Uterus (tissue), 3 donors: ENCODE measurements at regions not wholly inside any gene's neighbourhood (a gene's known extent, or its start where the extent isn't known, plus 50 kb on each side); places are given as distances from the start of the nearest gene placed in this dataset.

Experiments used
- DNase-seq, 2 donors: peaks; one replicate each; pipeline ENCODE4 v3.0.0-alpha.2; 2019 to 2020
- H3K27ac ChIP-seq, 2 donors: fragments of 200-600 bp; sonication (generic); 1 replicate in 1 of 2; 2 replicates in 1 of 2; pipeline ENCODE4 v1.5.1; 2016 to 2018
- H3K27me3 ChIP-seq, 2 donors: fragments of 200-600 bp; sonication (generic); one replicate each; pipeline ENCODE4 v1.5.1; 2018 to 2019; ENCODE audit warnings: control low read depth in 1 of 2
- H3K36me3 ChIP-seq, 2 donors: fragments of 200-600 bp; sonication (generic); one replicate each; pipeline ENCODE4 v1.5.1; 2019; ENCODE audit warnings: control low read depth in 1 of 2
- H3K4me1 ChIP-seq, 2 donors: fragments of 200-600 bp; sonication (generic); one replicate each; pipeline ENCODE4 v1.5.1; 2018 to 2019; ENCODE audit warnings: control low read depth in 1 of 2
- H3K4me3 ChIP-seq, 2 donors: fragments of 200-600 bp; sonication (generic); 1 replicate in 1 of 2; 2 replicates in 1 of 2; pipeline ENCODE4 v1.5.1; 2018 to 2019; ENCODE audit warnings: mild to moderate bottlenecking in 1 of 2
- H3K9me3 ChIP-seq, 2 donors: fragments of 200-600 bp; sonication (generic); one replicate each; pipeline ENCODE4 v1.5.1; 2019; ENCODE audit warnings: control low read depth in 1 of 2
- POLR2A ChIP-seq, 2 donors: fragments of 450-650 bp; IDR thresholded peaks; one replicate each; pipeline ENCODE4 v1.6.1; 2016; ENCODE audit warnings: antibody characterized with exemption in 2 of 2, mild to moderate bottlenecking in 1 of 2, moderate library complexity in 1 of 2
- intact Hi-C: fragments of 100-400 bp; cut with DNase I; formaldehyde crosslinking; loops from one replicate; pipeline ENCODE4 v1.15.1; 2023; ENCODE audit warnings: low total_unique reads
- TF ChIP-seq, protein P1 (sequence below), 4 experiments: fragments of 200-600 bp in 2 of 4; fragments of 450-650 bp in 2 of 4; sonication (generic) in 2 of 4; IDR thresholded peaks; one replicate each; pipeline ENCODE4 v1.5.1; 2016 to 2019; ENCODE audit warnings: antibody characterized with exemption in 4 of 4, mild to moderate bottlenecking in 2 of 4, moderate library complexity in 1 of 4
- donor health status: DM: yes; HTN: yes; CAD: no.

DNA sequence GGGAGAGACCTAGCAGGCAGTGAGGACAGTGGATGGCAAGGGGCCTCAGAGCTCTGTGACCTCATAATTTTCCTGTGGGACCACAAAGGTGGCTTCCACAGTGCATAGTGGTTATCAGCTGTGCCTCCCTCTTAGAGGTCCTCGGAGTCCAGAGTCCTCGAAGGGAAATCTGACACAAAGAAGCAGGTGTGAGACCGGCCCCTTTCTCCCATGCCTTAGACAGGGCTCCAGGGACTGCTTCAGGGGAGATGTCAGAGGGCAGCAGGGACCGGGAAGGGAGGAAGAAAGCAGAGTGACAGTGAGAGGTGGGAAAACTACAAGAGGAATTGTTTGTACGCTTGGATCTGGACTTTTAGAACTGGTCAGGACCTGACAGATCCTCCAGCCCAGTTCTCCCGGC lies 66.3 kb downstream of the BAMBI start:
- no peaks in the 10 kb centered on the region for H3K36me3 ChIP-seq
- H3K27me3 ChIP-seq, result no peaks in the 10 kb centered on the region
- no peak for DNase-seq
- no peak for TF ChIP-seq POLR2A (IDR thresholded peaks at IDR 0.05)
- TF ChIP-seq, protein P1, sequence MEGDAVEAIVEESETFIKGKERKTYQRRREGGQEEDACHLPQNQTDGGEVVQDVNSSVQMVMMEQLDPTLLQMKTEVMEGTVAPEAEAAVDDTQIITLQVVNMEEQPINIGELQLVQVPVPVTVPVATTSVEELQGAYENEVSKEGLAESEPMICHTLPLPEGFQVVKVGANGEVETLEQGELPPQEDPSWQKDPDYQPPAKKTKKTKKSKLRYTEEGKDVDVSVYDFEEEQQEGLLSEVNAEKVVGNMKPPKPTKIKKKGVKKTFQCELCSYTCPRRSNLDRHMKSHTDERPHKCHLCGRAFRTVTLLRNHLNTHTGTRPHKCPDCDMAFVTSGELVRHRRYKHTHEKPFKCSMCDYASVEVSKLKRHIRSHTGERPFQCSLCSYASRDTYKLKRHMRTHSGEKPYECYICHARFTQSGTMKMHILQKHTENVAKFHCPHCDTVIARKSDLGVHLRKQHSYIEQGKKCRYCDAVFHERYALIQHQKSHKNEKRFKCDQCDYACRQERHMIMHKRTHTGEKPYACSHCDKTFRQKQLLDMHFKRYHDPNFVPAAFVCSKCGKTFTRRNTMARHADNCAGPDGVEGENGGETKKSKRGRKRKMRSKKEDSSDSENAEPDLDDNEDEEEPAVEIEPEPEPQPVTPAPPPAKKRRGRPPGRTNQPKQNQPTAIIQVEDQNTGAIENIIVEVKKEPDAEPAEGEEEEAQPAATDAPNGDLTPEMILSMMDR (IDR thresholded peaks at IDR 0.05), result no peak
- no peaks in the 10 kb centered on the region for H3K9me3 ChIP-seq
- no peak overlapping the region for H3K4me3 ChIP-seq
- intact Hi-C loops, result no loop called here
- no peaks in the 10 kb centered on the region for H3K4me1 ChIP-seq
- H3K27ac ChIP-seq, result no peak overlapping the region

DNA sequence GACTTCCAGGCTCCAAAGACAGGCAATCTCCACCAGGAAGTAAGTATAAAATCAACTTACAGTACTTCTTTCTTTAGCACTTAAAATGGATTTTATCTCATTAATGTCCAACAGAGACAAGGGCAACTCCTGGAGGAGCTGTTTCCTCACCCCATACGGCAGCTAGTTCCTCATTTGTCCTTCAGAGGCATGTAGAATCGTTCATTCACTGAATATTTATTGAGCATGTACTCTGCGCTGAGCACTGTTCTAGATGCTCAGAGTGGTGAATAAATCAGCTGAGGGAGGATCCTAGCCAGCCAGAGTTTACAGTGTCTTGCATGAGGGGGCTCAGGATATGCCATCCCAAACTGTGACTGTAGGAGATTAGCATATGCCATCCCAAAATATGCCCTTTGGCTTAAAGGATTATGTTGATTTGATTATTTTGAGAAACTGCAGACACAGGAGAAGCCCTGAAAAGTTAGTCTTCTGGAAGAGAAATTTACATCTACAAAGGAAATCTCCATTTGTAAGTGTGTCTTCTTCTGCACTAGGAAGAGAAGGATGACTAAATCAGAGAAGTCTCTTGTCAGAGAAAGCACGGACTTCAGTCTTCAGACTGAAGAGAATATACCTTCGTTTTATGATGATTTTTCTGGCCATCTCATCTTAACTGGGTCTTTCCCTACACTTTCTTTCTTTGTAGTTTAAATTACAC lies 66.9 kb downstream of the BAMBI start:
- Histone ChIP-seq H3K4me1 (no peaks in the 10 kb centered on the region), H3K27me3 (no peaks in the 10 kb centered on the region), H3K27ac (no peak overlapping the region), H3K36me3 (no peaks in the 10 kb centered on the region), H3K4me3 (no peak overlapping the region), H3K9me3 (no peaks in the 10 kb centered on the region)
- DNase-seq, result no peak
- no peak for TF ChIP-seq POLR2A (IDR thresholded peaks at IDR 0.05)
- TF ChIP-seq, protein P1 (IDR thresholded peaks at IDR 0.05), result no peak
- intact Hi-C loops, result no loop called here

DNA sequence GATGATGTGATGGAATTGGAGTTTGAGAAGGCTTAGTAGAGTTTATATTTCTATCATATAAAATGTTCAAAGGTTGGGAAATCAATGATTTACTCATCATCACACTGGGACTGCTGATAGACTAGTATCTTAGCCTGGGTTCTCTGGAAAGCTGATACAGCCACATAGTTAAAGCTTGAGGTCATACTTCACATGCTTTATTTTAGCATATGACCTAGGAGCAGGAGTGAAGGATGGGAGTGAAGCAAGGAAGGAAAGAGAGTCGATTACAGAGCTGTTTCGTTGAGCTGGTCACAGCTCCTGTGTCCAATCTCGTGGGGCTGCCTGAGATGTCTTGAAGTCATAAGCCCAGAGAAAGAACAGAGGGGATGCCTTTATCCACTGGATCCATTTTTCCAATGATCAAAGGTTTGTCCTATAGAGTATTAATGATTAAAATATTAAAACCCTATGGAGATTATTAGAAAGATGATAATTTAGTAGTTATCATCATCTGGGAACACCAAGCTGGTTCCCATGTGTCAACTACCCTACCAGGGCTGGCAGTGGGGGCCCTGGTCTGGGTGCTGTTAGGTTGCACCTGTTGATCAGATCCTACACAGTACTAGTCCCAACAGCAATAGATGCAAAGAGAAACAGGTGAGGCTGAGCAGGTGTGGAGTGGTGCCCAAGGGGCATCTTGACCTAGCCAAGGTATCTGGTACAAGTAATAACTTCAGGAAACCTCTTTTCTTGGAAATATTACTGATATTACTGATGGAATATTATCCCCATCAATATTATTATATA lies 77.8 kb downstream of the BAMBI start:
- no peak for DNase-seq
- H3K27ac ChIP-seq, result no peak overlapping the region
- TF ChIP-seq, protein P1 (IDR thresholded peaks at IDR 0.05), result no peak
- TF ChIP-seq POLR2A (IDR thresholded peaks at IDR 0.05), result no peak
- H3K4me3 ChIP-seq, result no peak overlapping the region
- H3K9me3 ChIP-seq, result no peaks in the 10 kb centered on the region
- intact Hi-C loops, result no loop called here
- H3K4me1 ChIP-seq, result no peaks in the 10 kb centered on the region
- H3K36me3 ChIP-seq, result no peaks in the 10 kb centered on the region
- H3K27me3 ChIP-seq, result no peaks in the 10 kb centered on the region

DNA sequence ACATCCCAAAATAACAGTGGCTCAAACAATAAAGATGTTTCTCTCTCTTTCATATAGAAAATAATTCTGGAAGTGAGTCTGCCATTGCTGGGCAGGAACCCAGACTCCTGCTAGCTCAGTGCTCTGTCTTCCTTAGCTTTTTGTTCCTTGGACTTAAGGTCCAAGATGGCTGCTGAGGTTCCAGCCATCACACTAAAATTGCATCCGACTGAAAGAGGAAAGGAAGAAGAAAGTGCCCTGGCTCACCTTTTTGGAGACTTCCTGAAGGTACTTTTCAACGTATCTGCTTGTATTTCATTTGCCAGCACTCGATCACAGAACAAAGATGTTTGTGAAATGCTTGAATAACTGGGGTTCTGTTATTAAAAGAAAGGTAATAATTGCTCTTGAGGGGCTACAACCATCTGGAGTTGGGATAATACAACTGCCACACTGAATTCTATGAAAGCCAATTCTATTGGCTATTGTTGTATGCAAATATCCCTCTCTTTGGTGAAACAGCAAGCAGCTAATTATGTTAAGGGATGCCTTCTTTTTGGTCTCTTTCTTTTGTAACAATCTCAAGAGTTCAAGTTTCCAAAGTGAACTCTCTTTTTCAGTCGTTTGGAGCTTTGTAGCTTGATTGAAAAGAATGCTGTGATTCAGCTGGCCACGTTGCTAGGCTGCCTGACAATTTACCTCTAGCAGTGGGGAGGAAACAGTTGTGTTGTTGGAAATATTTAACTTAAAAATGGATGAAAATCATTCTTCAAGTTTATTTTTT lies 83.9 kb downstream of the BAMBI start:
- Histone ChIP-seq H3K27ac (no peak overlapping the region), H3K9me3 (no peaks in the 10 kb centered on the region), H3K27me3 (no peaks in the 10 kb centered on the region), H3K4me1 (peaks cover 0 to 3% of the 10 kb centered on the region in 2 donors), H3K4me3 (no peak overlapping the region), H3K36me3 (no peaks in the 10 kb centered on the region)
- intact Hi-C loops, result no loop called here
- TF ChIP-seq, protein P1 (IDR thresholded peaks at IDR 0.05), result no peak
- no peak for TF ChIP-seq POLR2A (IDR thresholded peaks at IDR 0.05)
- DNase-seq, result no peak
